Activated T-cell treated with anti-CD3 and anti-CD28 coated beads for 24 hours (primary cell): ENCODE measurements at regions not wholly inside any gene's neighbourhood (a gene's known extent, or its start where the extent isn't known, plus 50 kb on each side); places are given as distances from the start of the nearest gene placed in this dataset.
"Not testable (repeated sequence)": the region's sequence is repeated elsewhere in the genome, so short reads cannot be mapped to it uniquely, and the experiment has no call there.

Source experiments
- DNase-seq: peaks from one replicate; pipeline ENCODE4 v3.0.0-alpha.2; 2020; ENCODE audit warnings: low read depth

DNA sequence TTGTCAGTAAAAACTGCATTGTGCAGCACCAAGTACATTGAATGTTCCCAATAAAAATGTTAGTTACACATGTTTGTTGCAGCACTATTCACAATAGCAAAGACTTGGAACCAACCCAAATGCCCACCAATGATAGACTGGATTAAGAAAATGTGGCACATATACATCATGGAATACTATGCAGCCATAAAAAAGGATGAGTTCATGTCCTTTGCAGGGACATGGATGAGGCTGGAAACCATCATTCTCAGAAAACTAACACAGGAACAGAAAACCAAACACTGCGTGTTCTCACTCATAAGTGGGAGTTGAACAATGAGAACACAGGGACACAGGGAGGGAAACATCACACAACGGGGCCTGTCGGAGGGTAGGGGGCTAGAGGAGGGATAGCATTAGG lies 401.3 kb upstream of the NR5A2 start:
- not testable (repeated sequence) for DNase-seq

DNA sequence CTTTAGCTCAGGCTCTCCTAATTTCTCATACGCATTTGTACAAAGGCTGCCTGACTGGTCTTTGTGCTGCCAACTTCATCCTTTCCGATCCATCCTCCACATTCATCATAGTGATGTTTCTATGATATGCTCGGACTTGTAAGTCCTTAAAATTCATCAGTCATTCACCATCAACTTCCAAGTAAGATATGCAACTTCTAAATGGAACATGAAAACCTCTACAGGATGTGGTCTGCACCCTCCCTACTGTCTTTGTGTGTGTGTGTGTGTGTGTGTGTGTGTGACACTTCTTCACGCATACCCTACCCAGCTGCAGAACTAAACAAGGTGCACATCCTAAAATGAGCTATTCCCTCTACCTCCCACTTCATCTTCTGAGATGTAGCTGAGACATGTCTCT lies 397.9 kb upstream of the NR5A2 start:
- DNase-seq, result no peak

DNA sequence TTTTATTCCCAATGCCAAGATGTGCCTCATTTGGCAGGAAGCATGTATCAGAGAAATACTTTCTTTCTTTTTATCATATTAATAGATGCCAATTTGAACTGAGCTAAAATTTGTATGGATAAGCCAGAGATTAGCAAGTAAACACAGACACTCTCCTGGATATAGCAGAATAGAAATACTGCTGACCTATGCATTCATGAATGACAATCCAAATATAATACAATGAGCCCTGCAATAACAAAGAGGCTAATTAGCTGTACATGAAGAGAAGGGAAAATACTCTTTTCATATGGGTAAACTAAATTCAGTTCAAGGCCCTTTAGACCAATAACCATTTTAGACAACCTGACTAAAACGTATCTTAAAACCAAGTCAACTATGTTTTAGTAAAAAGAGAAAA lies 388.1 kb upstream of the NR5A2 start:
- DNase-seq, result no peak

- DNase-seq, result no peak
Measured at GRCh38 chr1:199641531-199641930, 386.0 kb upstream of the NR5A2 start.

DNA sequence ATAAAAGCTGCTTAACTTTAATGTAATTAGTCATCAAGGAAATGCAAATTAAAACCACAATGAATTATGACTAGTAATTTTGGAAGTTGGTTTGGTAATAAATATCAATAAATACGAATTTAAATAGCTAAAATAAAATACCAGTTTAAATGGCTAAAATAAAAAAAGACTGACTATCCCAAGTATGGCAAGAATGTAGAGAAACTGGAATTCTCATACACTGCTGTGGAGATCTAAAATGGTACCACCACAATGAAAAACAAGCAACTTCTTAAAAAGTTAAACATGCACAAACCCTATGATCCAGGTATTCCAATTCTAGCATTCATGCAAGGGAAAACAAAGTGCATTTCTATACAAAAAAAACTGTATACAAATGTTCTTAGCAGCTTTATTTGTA lies 382.6 kb upstream of the NR5A2 start:
- no peak for DNase-seq

DNA sequence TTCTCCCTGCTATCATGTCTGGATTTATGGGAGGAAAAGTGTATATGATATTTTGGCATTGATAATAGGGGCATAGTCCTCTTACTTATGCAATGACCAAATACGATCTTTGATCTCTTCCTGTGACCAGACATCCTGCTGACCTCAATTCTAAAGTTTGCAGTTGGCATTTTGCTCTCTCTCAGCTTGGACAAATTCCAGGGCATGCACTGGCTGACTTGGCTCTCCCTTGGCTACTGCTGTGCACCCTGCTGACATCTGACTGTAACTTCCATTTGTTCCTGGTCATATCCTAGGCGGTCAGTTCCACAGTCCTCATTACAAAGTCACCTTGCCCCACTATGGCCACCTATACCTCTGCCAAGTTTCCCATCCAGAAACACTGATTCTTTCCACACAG lies 380.7 kb upstream of the NR5A2 start:
- DNase-seq, result no peak

DNA sequence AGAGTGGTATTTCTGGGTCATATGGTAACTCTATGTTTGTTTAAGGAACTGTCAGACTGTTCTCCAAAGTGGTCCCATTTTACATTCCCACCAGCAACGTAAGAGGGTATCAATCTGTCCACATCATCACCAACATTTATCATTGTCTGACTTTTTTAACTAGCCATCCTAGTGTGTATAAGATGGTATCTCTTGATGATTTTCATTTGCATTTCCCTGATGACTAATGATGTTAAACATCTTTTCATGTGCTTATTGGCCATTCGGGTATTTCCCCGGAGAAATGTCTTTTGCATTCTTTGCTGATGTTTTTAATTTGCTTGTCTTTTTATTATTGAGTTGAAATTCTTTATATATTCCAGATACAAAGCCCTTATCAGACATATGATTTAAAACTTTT lies 370.1 kb upstream of the NR5A2 start:
- no peak for DNase-seq

- DNase-seq, result no peak
Measured at GRCh38 chr1:199660071-199660470, 367.4 kb upstream of the NR5A2 start.

GRCh38 chr1:199665371-199665770 lies 362.1 kb upstream of the NR5A2 start:
- no peak for DNase-seq

DNA sequence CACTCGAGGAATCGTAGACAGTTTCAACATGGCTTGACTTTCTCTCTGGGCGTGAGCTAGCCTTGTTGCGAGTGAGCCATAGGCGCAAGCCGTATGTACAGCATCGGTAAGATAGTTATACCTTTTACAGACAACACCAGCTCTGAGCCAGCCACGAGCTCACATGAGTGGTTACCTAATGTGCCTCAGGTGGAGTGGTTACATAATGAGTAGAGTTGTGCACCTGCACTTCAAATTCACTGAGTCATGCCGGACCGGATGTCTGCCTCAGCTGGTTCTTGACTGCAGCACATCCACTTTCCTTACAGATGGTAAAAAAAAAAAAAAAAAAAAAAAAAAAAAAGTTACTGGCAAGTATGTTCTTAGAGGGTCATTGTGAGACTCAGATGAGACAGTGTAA lies 360.4 kb upstream of the NR5A2 start:
- no peak for DNase-seq

DNA sequence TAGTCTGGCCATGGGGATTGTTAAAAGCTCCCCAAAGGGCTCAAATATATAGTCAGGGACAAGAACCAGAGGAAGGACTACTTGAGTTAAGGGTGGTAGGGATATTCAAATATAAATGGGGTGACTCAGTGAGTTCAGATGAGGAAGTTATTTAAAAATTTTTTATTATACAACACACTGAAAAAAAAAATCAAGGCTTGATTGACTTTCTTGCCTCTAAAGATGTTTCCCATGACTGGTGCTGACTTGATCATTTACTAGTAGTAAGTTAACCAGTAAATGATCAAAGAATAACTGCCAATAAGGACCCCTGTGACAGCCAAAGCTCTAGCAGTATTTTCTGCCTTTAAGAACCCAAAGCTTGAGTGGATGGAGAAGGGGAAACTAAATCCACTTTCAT lies 357.6 kb upstream of the NR5A2 start:
- no peak for DNase-seq

GRCh38 chr1:199671684-199672083 lies 355.8 kb upstream of the NR5A2 start:
- no peak for DNase-seq

GRCh38 chr1:199675937-199676336 lies 351.6 kb upstream of the NR5A2 start:
- DNase-seq, result no peak

GRCh38 chr1:199678771-199679170 lies 348.7 kb upstream of the NR5A2 start:
- no peak for DNase-seq

DNA sequence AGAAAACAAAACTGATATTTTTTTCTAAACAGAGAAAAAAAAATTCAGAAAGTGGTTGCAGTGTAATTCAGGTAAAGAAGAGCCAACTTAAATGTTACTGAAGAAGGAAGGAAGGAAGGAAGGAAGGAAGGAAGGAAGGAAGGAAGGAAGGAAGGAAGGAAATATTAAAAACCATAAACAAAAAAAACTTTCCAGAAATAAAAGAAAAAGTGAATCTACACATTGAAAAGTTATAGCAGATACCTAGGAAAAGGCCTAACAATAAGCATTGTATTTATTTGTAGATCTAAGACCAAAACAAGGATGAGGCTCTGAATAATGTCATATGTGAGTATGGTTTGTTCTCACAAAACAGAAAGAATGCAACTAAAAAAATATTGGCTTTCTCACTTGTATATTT lies 345.4 kb upstream of the NR5A2 start:
- DNase-seq, result no peak

GRCh38 chr1:199684686-199685273 lies 342.7 kb upstream of the NR5A2 start:
- DNase-seq, result peak; percentile 9

DNA sequence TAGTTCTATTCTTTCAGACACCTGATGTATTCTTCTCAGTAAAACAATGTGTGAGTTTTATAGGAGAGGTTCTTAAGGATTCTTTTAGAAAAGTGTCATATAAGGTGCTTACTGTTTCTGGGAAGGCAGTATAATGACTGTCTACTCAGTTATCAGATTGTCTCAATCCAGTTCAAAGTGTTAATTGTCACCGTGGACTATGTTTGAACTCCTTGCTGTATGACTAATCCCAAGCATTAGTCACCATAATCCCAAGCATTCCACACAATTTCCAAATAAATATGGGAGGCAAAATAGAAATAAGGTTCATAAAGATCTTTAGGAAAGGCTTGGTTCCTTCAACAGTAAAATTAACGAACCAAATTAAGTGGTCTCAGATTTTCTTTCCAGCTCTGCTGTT lies 342.1 kb upstream of the NR5A2 start:
- no peak for DNase-seq

DNA sequence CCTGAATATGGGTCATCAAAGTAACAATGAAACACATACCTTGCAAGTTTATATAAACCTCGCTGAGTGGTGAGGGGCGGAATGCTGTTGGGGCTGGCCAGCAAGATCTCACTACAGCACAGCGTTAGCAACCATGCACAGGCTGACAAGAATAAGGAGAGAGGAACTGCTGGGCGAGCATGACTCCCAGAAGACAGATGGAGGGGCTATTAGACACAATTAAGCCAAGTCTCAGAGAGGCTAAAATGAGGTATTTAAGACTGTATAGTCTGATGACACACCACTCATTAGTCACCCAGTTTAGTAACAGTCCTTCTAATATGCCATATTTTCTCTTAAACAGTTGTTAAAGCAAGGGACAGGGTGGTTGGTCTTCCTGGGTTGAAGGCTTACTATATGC lies 340.2 kb upstream of the NR5A2 start:
- no peak for DNase-seq

DNA sequence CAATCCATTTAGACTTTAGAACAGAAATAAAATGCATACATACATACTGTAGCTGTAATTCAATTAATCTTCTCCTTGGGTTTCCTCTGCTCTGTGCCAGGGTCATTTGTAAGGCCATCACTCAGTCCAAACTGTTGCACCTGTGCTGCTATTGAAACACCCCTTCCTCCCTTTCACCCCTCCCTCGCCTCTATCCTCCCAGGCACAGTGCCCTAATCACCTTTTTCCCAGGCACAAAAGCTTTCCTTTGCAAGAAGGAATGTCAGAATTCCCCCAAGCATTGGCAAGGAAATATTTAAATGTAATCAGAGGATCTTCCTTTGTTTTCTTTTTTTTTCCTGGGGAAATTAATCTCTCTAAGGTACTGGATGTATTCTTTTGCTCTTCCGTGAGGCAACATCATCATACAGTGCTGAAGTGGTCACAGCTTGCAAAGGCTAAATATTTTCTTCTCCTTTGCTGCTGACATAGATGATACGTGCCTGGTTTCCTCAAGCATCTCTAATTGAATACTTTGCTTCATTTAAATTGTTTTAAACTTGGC lies 339.3 kb upstream of the NR5A2 start:
- no peak for DNase-seq

DNA sequence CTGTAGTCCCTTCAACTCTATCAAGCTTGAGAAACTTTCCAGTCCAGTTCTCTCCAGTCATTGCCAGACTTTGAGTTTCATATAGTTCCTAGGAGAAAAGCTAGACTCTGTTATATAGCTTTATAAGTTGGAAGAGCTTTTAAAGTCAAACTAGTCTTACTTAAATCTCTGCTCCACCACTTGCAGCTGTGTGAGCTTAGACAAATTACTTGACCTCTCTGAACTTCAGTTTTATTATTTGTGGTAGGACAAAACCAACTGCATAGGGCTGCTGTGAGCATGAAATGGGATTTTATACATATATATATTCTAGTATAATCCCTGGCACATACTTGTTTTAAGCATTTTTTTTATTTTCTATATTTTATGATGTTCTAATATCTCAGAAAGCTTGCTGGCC lies 338.7 kb upstream of the NR5A2 start:
- no peak for DNase-seq

- DNase-seq, result no peak
Measured at GRCh38 chr1:199690496-199690895, 337.0 kb upstream of the NR5A2 start.

- DNase-seq, result no peak
Measured at GRCh38 chr1:199691540-199691939, 336.0 kb upstream of the NR5A2 start.

DNA sequence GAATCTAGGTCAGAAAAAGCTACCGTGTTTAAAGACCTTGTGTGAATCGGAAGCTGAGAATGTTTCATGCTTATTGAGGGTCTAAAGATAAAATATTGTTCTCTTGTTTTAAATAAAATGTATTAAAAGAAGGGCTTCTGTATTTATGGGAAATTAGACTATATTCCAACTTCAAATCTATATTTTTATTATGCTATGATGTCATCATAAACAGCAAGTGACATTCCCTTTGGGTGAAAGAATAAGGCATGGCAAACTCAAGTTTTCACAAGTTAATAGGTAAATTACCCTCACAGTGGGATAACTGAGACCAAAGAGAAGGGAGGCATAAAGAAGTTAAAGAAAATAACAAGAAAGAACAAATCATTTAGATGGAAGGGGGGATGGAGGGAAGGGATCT lies 333.8 kb upstream of the NR5A2 start:
- DNase-seq, result no peak

DNA sequence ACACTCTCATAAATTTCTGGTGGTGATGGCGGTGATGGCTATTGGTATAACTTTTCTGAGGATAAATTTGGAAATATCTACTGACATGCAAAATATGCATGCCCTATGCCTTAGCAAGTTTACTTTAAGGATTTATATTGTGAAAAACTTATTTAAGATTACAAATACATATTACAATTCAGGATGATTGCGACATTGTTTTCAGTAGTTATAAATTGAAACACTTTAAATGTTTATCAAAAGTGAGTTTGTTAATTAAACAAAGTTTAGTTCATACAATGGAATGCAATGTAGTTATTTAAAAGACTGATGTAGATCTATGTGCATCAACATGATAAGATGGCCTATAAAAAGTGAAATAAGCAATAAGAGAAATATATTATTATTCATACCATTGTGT lies 331.3 kb upstream of the NR5A2 start:
- no peak for DNase-seq

- DNase-seq, result no peak
Measured at GRCh38 chr1:199698222-199698621, 329.3 kb upstream of the NR5A2 start.
